ENCODE measurements at regions not wholly inside any gene's neighbourhood (a gene's known extent, or its start where the extent isn't known, plus 50 kb on each side); places are given as distances from the start of the nearest gene placed in this dataset.

DNA sequence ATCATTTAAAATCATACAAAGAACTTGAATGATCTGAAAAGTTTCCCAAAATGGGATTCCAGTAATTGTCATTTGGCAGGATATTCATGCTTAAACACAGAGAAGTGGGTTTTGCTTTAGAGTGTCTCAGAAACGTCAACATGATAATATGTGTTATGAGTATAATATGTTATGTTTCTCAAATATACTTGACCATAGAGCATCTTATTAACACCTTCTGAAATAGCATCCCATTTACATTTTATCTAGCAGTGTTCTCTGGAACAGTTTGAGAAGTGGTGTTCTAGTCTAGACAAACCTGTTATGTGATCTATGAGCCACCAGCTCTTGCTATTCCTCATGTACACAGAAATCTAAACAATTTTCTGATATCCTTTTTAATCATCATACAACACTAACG is 588.8 kb upstream of the PBX1 start:
- Histone ChIP-seq H3K27ac (no peak overlapping the region), H3K27me3 (no peaks in the 10 kb centered on the region), H3K4me1 (no peaks in the 10 kb centered on the region), H3K9me3 (peaks cover 0 to 4% (median 0%) of the 10 kb centered on the region in 3 donors), H3K4me3 (no peak overlapping the region), H3K36me3 (no peaks in the 10 kb centered on the region)
- ATAC-seq (no peak), DNase-seq (no peak)
- TF ChIP-seq, protein P1, sequence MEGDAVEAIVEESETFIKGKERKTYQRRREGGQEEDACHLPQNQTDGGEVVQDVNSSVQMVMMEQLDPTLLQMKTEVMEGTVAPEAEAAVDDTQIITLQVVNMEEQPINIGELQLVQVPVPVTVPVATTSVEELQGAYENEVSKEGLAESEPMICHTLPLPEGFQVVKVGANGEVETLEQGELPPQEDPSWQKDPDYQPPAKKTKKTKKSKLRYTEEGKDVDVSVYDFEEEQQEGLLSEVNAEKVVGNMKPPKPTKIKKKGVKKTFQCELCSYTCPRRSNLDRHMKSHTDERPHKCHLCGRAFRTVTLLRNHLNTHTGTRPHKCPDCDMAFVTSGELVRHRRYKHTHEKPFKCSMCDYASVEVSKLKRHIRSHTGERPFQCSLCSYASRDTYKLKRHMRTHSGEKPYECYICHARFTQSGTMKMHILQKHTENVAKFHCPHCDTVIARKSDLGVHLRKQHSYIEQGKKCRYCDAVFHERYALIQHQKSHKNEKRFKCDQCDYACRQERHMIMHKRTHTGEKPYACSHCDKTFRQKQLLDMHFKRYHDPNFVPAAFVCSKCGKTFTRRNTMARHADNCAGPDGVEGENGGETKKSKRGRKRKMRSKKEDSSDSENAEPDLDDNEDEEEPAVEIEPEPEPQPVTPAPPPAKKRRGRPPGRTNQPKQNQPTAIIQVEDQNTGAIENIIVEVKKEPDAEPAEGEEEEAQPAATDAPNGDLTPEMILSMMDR (IDR thresholded peaks at IDR 0.05 in 4 of 5, conservative IDR thresholded peaks at IDR 0.05 in 1 of 5) = no peak
- no peak for TF ChIP-seq POLR2A (IDR thresholded peaks at IDR 0.05)
- in situ Hi-C loops (cut with MboI; ENCODE audit: low sequenced_read_pairs in 4 of 4) (no loop called here), intact Hi-C loops (cut with DNase I; ENCODE audit: low total_unique reads) (no loop called here)

GRCh38 chr1:163970699-163971098 is 588.3 kb upstream of the PBX1 start:
- DNase-seq (no peak), ATAC-seq (no peak)
- H3K9me3 ChIP-seq = peaks cover 0 to 4% (median 0%) of the 10 kb centered on the region in 3 donors
- TF ChIP-seq POLR2A (IDR thresholded peaks at IDR 0.05) = no peak
- TF ChIP-seq, protein P1 (IDR thresholded peaks at IDR 0.05 in 4 of 5, conservative IDR thresholded peaks at IDR 0.05 in 1 of 5) = no peak
- H3K4me1 ChIP-seq = no peaks in the 10 kb centered on the region
- intact Hi-C loops (cut with DNase I; ENCODE audit: low total_unique reads) = no loop called here
- in situ Hi-C loops (cut with MboI; ENCODE audit: low sequenced_read_pairs in 4 of 4) = no loop called here
- no peak overlapping the region for H3K4me3 ChIP-seq
- no peak overlapping the region for H3K27ac ChIP-seq
- H3K27me3 ChIP-seq = no peaks in the 10 kb centered on the region
- no peaks in the 10 kb centered on the region for H3K36me3 ChIP-seq

DNA sequence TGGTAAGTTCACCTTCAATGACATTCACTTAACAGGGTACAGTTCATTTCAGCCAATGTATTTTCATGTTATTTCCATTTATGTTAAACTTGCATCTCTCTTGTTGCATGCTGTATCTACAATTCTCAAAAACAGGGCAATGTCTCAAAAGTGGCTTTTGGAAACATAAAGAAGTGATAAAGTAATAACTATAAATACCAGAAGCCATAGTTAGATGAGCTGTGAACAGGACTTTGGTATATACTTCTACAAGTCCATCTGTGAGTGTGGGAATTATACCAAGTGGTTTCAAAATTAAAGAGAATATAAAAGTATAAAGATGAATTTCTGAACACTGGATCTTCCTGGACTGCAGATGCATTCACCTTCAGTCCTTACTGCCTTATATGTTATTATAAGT is 585.4 kb upstream of the PBX1 start:
- no peaks in the 10 kb centered on the region for H3K9me3 ChIP-seq
- ATAC-seq = no peak
- in situ Hi-C loops (cut with MboI; ENCODE audit: low sequenced_read_pairs in 4 of 4) = no loop called here

DNA sequence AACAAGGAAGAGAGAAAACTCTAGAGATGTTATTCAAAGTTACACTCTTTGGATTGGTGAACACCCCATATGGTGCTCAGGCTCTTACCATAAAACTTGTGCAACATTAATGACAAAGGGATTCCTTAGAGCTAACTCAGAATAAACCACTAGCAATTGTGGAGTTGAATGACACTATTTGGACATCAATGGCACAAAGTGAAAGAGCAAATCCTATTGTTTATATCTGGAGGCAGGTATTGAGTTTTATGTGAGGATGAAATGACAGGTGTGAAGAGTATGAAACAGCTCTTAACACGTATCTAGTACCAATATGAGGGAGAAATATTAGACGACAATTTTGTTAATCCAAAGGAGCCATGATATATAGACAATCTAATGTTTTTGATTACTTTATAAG is 584.9 kb upstream of the PBX1 start:
- no peak for DNase-seq

More for the DNA sequence above, 585.4 kb upstream of the PBX1 start:
- H3K27ac ChIP-seq = no peak overlapping the region
- H3K27me3 ChIP-seq = no peaks in the 10 kb centered on the region
- H3K36me3 ChIP-seq = no peaks in the 10 kb centered on the region
- H3K4me1 ChIP-seq = no peaks in the 10 kb centered on the region
- DNase-seq = no peak
- TF ChIP-seq, protein P1 (IDR thresholded peaks at IDR 0.05 in 4 of 5, conservative IDR thresholded peaks at IDR 0.05 in 1 of 5) = no peak
- no peak for TF ChIP-seq POLR2A (IDR thresholded peaks at IDR 0.05)
- H3K4me3 ChIP-seq = no peak overlapping the region
- intact Hi-C loops (cut with DNase I; ENCODE audit: low total_unique reads) = no loop called here

More for the DNA sequence above, 584.9 kb upstream of the PBX1 start:
- TF ChIP-seq POLR2A (IDR thresholded peaks at IDR 0.05) = no peak
- TF ChIP-seq, protein P1 (IDR thresholded peaks at IDR 0.05 in 4 of 5, conservative IDR thresholded peaks at IDR 0.05 in 1 of 5) = no peak
- Histone ChIP-seq H3K27me3 (no peaks in the 10 kb centered on the region), H3K36me3 (no peaks in the 10 kb centered on the region), H3K9me3 (no peaks in the 10 kb centered on the region), H3K4me1 (no peaks in the 10 kb centered on the region), H3K4me3 (no peak overlapping the region), H3K27ac (no peak overlapping the region)
- ATAC-seq = no peak
- in situ Hi-C loops (cut with MboI; ENCODE audit: low sequenced_read_pairs in 4 of 4) (no loop called here), intact Hi-C loops (cut with DNase I; ENCODE audit: low total_unique reads) (no loop called here)

All from gastrocnemius medialis (tissue), 4 donors.